ENCODE measurements at regions not wholly inside any gene's neighbourhood (a gene's known extent, or its start where the extent isn't known, plus 50 kb on each side); places are given as distances from the start of the nearest gene placed in this dataset.

DNA sequence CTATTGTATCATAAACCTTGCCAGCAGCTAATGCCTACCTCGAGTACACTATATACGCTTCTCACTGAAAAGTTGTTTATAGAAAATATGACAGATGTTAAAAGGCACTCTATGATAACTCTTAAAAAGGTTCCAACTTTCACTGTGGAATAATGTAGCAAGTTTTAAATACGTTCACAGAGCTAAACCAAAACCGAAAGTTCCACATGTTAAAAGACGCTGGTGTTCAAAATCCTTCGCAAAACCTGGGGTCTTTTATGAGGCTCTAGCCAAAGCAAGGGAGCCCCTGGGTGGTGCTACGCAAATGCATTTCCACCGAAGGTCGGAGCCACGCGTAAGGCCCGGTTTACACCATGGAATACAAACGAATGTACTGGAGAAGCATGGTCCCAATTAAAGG, 103.7 kb upstream of the TENM3 start:
- no peaks in the 10 kb centered on the region for H3K36me3 ChIP-seq (replicated peaks in 1 of 2; ENCODE audit: insufficient read depth in 1 of 2, low read depth in 2 of 2)
- peaks cover 0 to 13% of the 10 kb centered on the region in 2 donors for H3K27me3 ChIP-seq
- H3K9me3 ChIP-seq: no peaks in the 10 kb centered on the region
- 43 to 47% methylated on average over 12 to 13 of the region's 13 CpGs for WGBS, 2 donors
- no peak overlapping the region for H3K4me3 ChIP-seq
- intact Hi-C loops (cut with DNase I): no loop called here
- ATAC-seq (no peak), DNase-seq (no peak)
- TF ChIP-seq POLR2A (IDR thresholded peaks at IDR 0.05): no peak
- TF ChIP-seq, protein P1, sequence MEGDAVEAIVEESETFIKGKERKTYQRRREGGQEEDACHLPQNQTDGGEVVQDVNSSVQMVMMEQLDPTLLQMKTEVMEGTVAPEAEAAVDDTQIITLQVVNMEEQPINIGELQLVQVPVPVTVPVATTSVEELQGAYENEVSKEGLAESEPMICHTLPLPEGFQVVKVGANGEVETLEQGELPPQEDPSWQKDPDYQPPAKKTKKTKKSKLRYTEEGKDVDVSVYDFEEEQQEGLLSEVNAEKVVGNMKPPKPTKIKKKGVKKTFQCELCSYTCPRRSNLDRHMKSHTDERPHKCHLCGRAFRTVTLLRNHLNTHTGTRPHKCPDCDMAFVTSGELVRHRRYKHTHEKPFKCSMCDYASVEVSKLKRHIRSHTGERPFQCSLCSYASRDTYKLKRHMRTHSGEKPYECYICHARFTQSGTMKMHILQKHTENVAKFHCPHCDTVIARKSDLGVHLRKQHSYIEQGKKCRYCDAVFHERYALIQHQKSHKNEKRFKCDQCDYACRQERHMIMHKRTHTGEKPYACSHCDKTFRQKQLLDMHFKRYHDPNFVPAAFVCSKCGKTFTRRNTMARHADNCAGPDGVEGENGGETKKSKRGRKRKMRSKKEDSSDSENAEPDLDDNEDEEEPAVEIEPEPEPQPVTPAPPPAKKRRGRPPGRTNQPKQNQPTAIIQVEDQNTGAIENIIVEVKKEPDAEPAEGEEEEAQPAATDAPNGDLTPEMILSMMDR (IDR thresholded peaks at IDR 0.05): no peak
- H3K27ac ChIP-seq: no peak overlapping the region
- peaks cover 21% of the 10 kb centered on the region for H3K4me1 ChIP-seq

DNA sequence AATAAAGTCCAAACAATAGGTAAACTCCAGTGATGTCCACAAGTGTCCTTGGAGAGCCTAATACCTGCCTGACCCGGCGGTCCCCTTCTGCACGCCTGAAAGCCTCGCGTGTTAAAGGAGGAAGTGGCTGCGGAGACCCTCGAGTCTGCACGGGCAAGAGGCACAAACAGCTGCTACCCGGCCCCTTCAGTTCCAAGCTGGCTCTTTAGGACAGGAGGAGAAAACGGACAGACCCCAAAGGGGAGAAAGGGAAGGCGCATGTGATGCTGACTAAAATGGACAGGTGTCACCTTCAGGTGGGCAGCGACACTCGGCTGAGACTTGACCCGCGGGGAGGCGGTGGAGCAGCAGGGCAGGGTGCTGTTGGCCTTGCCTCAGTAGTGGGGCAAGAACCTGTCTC, 102.7 kb upstream of the TENM3 start:
- H3K9me3 ChIP-seq: no peaks in the 10 kb centered on the region
- WGBS, 2 donors: 27 to 48% methylated on average over 14 to 16 of the region's 16 CpGs
- ATAC-seq (no peak), DNase-seq (no peak)
- no peak for TF ChIP-seq POLR2A (IDR thresholded peaks at IDR 0.05)
- TF ChIP-seq, protein P1 (IDR thresholded peaks at IDR 0.05): no peak
- H3K36me3 ChIP-seq (replicated peaks in 1 of 2; ENCODE audit: insufficient read depth in 1 of 2, low read depth in 2 of 2): no peaks in the 10 kb centered on the region
- peaks cover 0 to 19% of the 10 kb centered on the region in 2 donors for H3K27me3 ChIP-seq
- H3K4me3 ChIP-seq: no peak overlapping the region
- H3K4me1 ChIP-seq: peaks cover 27% of the 10 kb centered on the region
- H3K27ac ChIP-seq: no peak overlapping the region
- intact Hi-C loops (cut with DNase I): no loop called here

DNA sequence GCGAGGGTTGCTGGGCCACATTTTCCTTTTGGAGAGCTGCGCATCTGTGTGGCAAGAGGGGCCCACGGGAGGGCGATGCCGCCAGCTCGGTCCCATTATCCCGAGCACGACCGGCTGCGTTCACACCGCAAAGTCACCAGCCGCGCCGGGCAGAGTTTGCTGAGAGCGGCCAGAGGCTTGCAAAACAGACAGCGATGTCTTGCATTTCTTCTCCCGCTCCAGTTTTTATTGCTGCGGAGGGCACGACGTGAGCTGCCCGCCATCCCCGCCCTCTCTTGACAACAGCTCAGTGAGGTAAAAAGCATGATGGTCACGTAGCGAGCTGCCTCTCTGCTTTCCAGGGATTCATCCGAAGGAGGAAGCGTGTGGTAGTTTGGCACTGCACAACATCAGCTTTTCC, 102.1 kb upstream of the TENM3 start:
- 11 to 17% methylated on average over 19 to 26 of the region's 26 CpGs for WGBS, 2 donors
- Histone ChIP-seq H3K4me3 (no peak overlapping the region), H3K36me3 (replicated peaks in 1 of 2; ENCODE audit: insufficient read depth in 1 of 2, low read depth in 2 of 2) (no peaks in the 10 kb centered on the region), H3K4me1 (peaks cover 27% of the 10 kb centered on the region), H3K27me3 (peaks cover 0 to 22% of the 10 kb centered on the region in 2 donors), H3K9me3 (no peaks in the 10 kb centered on the region), H3K27ac (no peak overlapping the region)
- ATAC-seq (no peak), DNase-seq (no peak)
- no peak for TF ChIP-seq POLR2A (IDR thresholded peaks at IDR 0.05)
- TF ChIP-seq, protein P1 (IDR thresholded peaks at IDR 0.05): no peak
- intact Hi-C loops (cut with DNase I): no loop called here

DNA sequence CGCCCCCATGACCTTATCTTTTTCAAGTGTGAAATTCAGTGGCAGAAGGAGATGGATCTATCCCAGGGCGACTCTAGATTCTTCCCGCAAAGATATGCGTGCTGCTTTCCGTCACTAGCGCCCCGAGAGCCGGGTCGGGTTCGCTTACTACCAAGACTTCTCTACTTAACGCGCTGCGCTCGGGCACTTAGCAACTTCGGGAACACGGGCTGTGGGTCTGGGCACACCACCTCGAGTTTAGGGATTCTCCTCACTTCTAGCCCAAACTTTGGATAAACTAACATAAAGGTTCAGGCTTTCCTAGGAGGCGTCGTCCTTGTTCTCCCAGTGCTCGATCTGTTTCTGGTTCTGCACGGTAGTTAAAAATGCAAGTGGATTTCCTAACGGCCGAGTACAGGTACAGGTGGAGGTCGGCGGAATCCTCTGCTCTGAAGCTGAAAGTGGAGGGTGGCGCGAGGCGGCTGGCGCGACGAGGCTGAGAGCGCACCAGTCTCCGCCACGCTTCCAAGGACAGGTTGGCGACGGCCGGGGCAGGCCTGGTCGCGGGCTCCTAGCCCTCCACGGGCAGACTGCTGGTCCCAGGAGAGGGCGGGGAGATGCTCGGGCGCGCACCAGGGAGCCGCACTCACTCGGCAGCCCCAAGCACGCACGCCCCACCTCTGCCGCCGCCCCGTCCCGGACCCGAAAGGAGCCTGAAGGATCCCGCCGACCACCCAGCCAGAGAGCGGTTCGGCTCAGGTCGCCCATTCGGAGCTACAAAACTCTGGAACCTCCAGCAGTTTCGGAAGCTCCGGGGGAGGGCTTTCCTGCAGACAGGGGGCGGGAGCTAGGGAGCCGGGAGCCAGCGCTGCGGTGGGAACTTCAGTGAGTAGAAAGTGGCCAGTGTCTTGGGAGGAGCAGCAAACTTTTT, 100.8 kb upstream of the TENM3 start:
- intact Hi-C loops (cut with DNase I): no loop called here
- no peak for TF ChIP-seq POLR2A (IDR thresholded peaks at IDR 0.05)
- TF ChIP-seq, protein P1 (IDR thresholded peaks at IDR 0.05): peak in 1 of 7 experiments; percentile 3
- Histone ChIP-seq H3K4me3 (peak overlapping the region in 1 of 2 donors; percentile 62), H3K27me3 (peaks cover 0 to 22% of the 10 kb centered on the region in 2 donors), H3K4me1 (peaks cover 27% of the 10 kb centered on the region), H3K36me3 (replicated peaks in 1 of 2; ENCODE audit: insufficient read depth in 1 of 2, low read depth in 2 of 2) (no peaks in the 10 kb centered on the region), H3K9me3 (no peaks in the 10 kb centered on the region), H3K27ac (no peak overlapping the region)
- DNase-seq: peak in 2 of 4 donors; percentile 5 to 20
- WGBS, 2 donors: 8 to 27% methylated on average over 27 to 65 of the region's 65 CpGs
- ATAC-seq: peak; percentile 38
